IPS-20b (cell line): ENCODE measurements at regions not wholly inside any gene's neighbourhood (a gene's known extent, or its start where the extent isn't known, plus 50 kb on each side); places are given as distances from the start of the nearest gene placed in this dataset.

Experiments used
- H3K27ac ChIP-seq: one replicate; pipeline ENCODE4 v1.5.1; 2013; ENCODE audit warnings: low read length
- H3K27me3 ChIP-seq: 2 replicates; pipeline ENCODE4 v1.6.1; 2013; ENCODE audit warnings: mild to moderate bottlenecking, low read length, inconsistent platforms; ENCODE audit not compliant: insufficient read depth
- H3K36me3 ChIP-seq: 2 replicates; pipeline ENCODE4 v1.6.1; 2013; ENCODE audit warnings: low read depth, mild to moderate bottlenecking, inconsistent platforms, low read length, moderate library complexity; ENCODE audit not compliant: insufficient read depth
- H3K4me1 ChIP-seq: 2 replicates; pipeline ENCODE4 v1.6.1; 2013; ENCODE audit warnings: mild to moderate bottlenecking, control low read depth, inconsistent platforms, low read length, moderate library complexity; ENCODE audit not compliant: insufficient read depth
- H3K4me3 ChIP-seq: 2 replicates; pipeline ENCODE4 v1.5.1; 2013; ENCODE audit warnings: mild to moderate bottlenecking, low read length, inconsistent platforms
- H3K9ac ChIP-seq: 2 replicates; pipeline ENCODE4 v1.6.1; 2013; ENCODE audit warnings: low read depth, mild to moderate bottlenecking, inconsistent platforms, low read length, moderate library complexity
- H3K9me3 ChIP-seq: 2 replicates; pipeline ENCODE4 v1.6.1; 2013; ENCODE audit warnings: mild to moderate bottlenecking, low read depth, low read length, inconsistent platforms; ENCODE audit not compliant: insufficient read depth

DNA sequence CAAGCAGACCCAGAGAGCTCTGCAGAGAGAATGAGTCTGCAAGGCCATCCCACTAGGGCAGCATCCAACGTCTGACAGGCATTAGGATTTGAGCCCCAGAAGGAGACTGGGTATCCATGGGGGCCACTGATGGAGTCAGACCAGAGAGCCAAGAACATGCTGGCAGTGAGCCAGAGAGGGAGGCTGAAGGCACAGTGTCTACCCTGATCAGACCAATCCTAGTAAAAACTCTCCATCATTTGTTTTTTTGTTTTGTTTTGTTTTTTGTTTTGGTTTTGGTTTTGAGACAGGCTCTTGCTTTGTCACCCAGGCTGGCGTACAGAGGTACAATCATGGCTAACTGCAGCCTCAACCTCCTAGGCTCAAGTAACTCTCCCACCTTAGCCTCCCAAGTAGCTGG lies 133.1 kb upstream of the LYZL2 start:
- H3K4me3 ChIP-seq = no peak overlapping the region
- no peaks in the 10 kb centered on the region for H3K9me3 ChIP-seq
- no peak overlapping the region for H3K27ac ChIP-seq
- H3K27me3 ChIP-seq = no peaks in the 10 kb centered on the region
- H3K4me1 ChIP-seq = no peaks in the 10 kb centered on the region
- H3K9ac ChIP-seq = no peak overlapping the region
- no peaks in the 10 kb centered on the region for H3K36me3 ChIP-seq

DNA sequence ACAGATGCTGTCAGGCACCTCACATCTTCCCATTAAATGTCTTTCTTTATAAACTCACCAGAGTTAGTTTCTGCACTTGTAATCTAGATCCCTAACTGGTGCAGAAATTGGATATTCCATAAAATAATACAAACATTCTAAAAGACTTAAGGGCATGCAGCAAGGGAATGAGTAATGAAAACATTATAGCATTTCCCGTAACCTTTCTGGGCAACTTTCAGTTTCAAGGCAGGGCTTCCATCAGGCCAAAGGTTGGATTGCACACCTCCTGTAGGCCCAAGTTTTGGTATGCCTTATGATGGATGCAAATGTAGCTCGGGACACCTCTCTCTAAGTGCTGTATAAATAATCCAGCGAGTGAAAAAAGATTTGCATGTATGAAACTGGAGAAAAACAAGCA lies 129.9 kb upstream of the LYZL2 start:
- H3K4me3 ChIP-seq = no peak overlapping the region
- no peak overlapping the region for H3K27ac ChIP-seq
- H3K9ac ChIP-seq = no peak overlapping the region
- H3K27me3 ChIP-seq = no peaks in the 10 kb centered on the region
- no peaks in the 10 kb centered on the region for H3K36me3 ChIP-seq
- no peaks in the 10 kb centered on the region for H3K4me1 ChIP-seq
- H3K9me3 ChIP-seq = no peaks in the 10 kb centered on the region

DNA sequence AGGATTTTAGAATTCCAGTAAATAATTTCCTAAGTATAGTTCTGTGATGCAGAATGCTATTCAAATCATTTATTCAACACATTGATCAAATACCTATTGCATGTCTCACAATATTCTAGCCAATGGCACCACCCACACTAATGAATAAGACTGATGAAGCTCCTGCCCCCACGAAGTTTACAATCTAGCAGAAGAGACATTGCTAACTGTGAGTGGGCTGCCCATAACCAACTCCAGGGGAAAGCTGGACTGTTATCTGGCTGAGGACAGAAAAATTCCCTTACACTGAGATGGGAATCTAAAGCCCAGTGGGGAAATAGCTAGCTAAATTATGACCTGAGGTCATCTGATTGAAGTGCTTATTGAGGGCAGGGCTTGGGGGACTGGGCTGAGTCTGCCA lies 128.8 kb upstream of the LYZL2 start:
- H3K36me3 ChIP-seq = no peaks in the 10 kb centered on the region
- H3K27ac ChIP-seq = no peak overlapping the region
- H3K9ac ChIP-seq = no peak overlapping the region
- H3K4me1 ChIP-seq = no peaks in the 10 kb centered on the region
- H3K4me3 ChIP-seq = no peak overlapping the region
- H3K9me3 ChIP-seq = no peaks in the 10 kb centered on the region
- no peaks in the 10 kb centered on the region for H3K27me3 ChIP-seq

GRCh38 chr10:30756896-30757295 lies 127.3 kb upstream of the LYZL2 start:
- Histone ChIP-seq H3K9me3 (no peaks in the 10 kb centered on the region), H3K27ac (no peak overlapping the region), H3K36me3 (no peaks in the 10 kb centered on the region), H3K9ac (no peak overlapping the region), H3K4me3 (no peak overlapping the region), H3K4me1 (no peaks in the 10 kb centered on the region), H3K27me3 (no peaks in the 10 kb centered on the region)

- no peaks in the 10 kb centered on the region for H3K27me3 ChIP-seq
- H3K9me3 ChIP-seq = no peaks in the 10 kb centered on the region
- H3K27ac ChIP-seq = no peak overlapping the region
- H3K4me3 ChIP-seq = no peak overlapping the region
- H3K4me1 ChIP-seq = no peaks in the 10 kb centered on the region
- no peak overlapping the region for H3K9ac ChIP-seq
- H3K36me3 ChIP-seq = no peaks in the 10 kb centered on the region
These were observed 126.6 kb upstream of the LYZL2 start for GRCh38 chr10:30756151-30756550.

DNA sequence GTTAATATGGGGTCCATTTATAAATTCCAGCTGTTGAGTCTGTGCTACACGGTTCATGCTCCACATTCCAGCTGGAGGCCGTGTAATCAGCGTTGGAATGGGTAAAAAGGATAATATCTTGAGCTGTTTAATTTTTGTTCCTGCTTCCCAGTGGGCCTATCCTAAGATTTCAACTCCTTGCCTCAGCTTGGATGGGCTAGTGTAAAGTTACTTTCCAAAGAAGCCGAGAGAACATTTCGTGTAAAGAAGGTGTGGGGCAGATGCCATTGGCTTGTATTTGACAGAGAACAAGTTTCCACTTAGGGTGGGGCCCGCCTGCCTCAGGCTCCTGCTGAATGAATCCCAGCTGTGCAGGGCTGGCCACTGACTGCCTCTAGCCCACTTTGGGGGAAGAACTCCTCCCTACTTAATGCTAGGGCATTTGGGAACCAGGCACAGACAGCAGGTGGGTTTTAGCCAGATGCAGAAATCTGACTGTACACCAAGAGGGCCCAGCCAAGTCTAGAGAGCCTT lies 125.9 kb upstream of the LYZL2 start:
- Histone ChIP-seq H3K27ac (no peak overlapping the region), H3K4me1 (no peaks in the 10 kb centered on the region), H3K9me3 (no peaks in the 10 kb centered on the region), H3K27me3 (no peaks in the 10 kb centered on the region), H3K9ac (no peak overlapping the region), H3K36me3 (no peaks in the 10 kb centered on the region), H3K4me3 (no peak overlapping the region)

DNA sequence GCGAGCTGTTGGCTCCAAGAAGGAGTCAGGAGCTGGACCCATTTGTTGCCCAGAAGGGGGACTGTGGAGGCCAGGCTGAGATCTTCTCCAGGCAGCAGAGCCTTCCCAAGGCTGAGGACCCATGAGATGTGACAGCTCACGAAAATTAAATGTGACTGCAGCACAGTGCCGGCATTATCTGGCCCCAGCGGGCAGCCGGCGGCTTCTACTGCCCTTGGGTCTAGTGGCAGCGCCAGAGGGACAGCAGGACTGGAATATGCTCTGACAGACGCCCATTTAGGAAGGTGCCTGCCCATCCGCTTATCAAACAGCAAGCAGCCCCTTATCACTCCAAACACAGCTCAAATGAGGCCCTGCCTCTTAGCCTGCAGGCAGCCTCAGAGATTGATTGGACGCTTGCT lies 122.9 kb upstream of the LYZL2 start:
- Histone ChIP-seq H3K4me3 (no peak overlapping the region), H3K9me3 (no peaks in the 10 kb centered on the region), H3K9ac (no peak overlapping the region), H3K36me3 (no peaks in the 10 kb centered on the region), H3K27ac (no peak overlapping the region), H3K4me1 (no peaks in the 10 kb centered on the region), H3K27me3 (no peaks in the 10 kb centered on the region)

GRCh38 chr10:30751678-30752331 lies 122.3 kb upstream of the LYZL2 start:
- Histone ChIP-seq H3K27me3 (no peaks in the 10 kb centered on the region), H3K36me3 (no peaks in the 10 kb centered on the region), H3K4me1 (no peaks in the 10 kb centered on the region), H3K9me3 (no peaks in the 10 kb centered on the region), H3K4me3 (no peak overlapping the region), H3K9ac (no peak overlapping the region), H3K27ac (no peak overlapping the region)

GRCh38 chr10:30750971-30751677 lies 121.6 kb upstream of the LYZL2 start:
- no peaks in the 10 kb centered on the region for H3K36me3 ChIP-seq
- H3K9me3 ChIP-seq = no peaks in the 10 kb centered on the region
- no peaks in the 10 kb centered on the region for H3K27me3 ChIP-seq
- no peaks in the 10 kb centered on the region for H3K4me1 ChIP-seq
- no peak overlapping the region for H3K27ac ChIP-seq
- no peak overlapping the region for H3K4me3 ChIP-seq
- H3K9ac ChIP-seq = no peak overlapping the region

DNA sequence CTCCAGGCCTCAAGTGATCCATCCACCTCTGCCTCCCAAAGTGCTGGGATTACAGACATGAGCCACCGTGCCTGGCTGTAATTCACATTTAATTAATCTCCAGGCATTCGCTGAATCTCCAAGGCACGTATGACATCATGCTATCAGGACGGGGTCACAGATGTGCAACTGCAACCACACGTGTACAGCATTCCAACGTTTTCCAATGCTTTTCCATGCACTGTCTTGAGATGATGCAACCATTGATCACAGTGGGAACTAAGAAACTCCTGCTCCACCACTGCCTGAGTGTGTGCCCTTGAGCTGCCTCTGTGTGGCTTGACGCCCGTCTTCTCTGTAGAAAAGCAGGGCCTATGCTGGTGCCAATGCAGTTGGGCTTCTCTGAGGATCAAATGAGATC lies 119.8 kb upstream of the LYZL2 start:
- Histone ChIP-seq H3K4me1 (no peaks in the 10 kb centered on the region), H3K36me3 (no peaks in the 10 kb centered on the region), H3K9ac (no peak overlapping the region), H3K4me3 (no peak overlapping the region), H3K27ac (no peak overlapping the region), H3K9me3 (no peaks in the 10 kb centered on the region), H3K27me3 (no peaks in the 10 kb centered on the region)

DNA sequence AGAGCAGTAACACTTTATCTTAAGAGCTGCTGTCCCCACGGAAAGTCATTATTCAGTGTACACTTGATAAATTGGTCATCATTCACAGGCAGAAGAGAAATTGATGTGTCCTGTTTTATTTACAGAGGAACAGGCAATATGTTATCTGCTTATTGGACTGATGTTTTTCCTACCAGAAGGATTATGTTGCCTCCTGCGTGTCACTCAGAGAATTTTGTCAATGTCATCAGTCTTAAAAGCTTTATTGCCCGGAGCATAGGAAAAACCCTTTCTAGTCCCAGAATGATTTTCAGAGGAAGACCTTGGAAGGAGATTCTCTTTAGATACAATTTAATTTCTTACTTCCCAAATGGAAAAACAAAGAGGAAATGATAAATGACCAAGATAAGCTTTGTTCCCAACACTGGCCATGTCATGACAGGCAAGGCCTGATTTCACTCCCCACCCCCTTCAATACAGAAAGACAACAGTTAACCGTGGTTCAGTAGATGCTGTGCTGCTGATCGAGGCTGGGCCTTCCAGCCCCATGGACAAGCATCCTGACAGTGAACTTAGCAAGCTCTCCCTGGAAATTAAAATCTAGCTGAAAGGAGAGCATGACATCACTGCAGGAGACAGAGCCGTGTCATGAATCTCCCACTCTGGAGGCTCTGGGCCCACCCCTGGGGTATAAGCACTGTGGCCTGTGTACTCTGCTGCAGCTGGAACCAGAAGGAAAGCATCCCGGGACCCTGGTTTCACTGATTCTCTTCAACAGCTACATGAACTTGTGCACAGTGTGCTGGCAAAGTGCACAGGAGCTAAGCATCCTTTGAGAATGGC lies 118.8 kb upstream of the LYZL2 start:
- no peak overlapping the region for H3K4me3 ChIP-seq
- H3K36me3 ChIP-seq = no peaks in the 10 kb centered on the region
- no peaks in the 10 kb centered on the region for H3K4me1 ChIP-seq
- no peak overlapping the region for H3K9ac ChIP-seq
- H3K27ac ChIP-seq = no peak overlapping the region
- H3K27me3 ChIP-seq = no peaks in the 10 kb centered on the region
- H3K9me3 ChIP-seq = no peaks in the 10 kb centered on the region

DNA sequence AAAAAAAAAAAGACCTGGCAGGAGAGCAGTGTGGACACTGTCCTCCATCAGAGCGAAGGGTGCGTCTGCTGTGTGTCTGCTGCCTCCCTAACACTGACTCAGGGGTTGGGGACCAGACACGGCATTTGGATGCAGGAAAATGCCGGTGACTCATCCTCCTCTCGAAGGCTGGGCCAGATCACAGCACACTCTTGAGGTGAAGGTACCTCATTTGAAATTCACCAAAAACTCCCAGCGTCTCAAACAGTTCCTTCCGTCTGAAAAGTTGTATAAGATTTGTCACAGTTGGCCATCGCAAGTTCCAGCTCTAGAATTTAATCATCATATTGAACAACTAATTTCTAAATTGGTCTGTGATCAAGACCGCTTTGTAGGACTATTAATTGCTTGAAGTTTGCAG lies 118.1 kb upstream of the LYZL2 start:
- H3K4me3 ChIP-seq = no peak overlapping the region
- H3K4me1 ChIP-seq = no peaks in the 10 kb centered on the region
- H3K27me3 ChIP-seq = no peaks in the 10 kb centered on the region
- H3K9ac ChIP-seq = no peak overlapping the region
- no peaks in the 10 kb centered on the region for H3K9me3 ChIP-seq
- H3K36me3 ChIP-seq = no peaks in the 10 kb centered on the region
- no peak overlapping the region for H3K27ac ChIP-seq
